Thyroid gland (tissue), 4 donors: ENCODE measurements at regions not wholly inside any gene's neighbourhood (a gene's known extent, or its start where the extent isn't known, plus 50 kb on each side); places are given as distances from the start of the nearest gene placed in this dataset.

Experiments used
- POLR2A ChIP-seq, 2 donors: fragments of 450-650 bp; IDR thresholded peaks; one replicate each; pipeline ENCODE4 v1.6.1; 2017; ENCODE audit warnings: antibody characterized with exemption in 2 of 2, mild to moderate bottlenecking in 2 of 2, moderate library complexity in 1 of 2
- TF ChIP-seq, protein P1 (sequence below), 6 experiments: fragments of 200-600 bp in 3 of 6; fragments of 450-650 bp in 3 of 6; sonication (generic) in 3 of 6; IDR thresholded peaks; one replicate each; pipeline ENCODE4 v1.5.1; 2016 to 2019; ENCODE audit warnings: antibody characterized with exemption in 6 of 6, mild to moderate bottlenecking in 2 of 6, inconsistent platforms in 1 of 6, moderate library complexity in 1 of 6

DNA sequence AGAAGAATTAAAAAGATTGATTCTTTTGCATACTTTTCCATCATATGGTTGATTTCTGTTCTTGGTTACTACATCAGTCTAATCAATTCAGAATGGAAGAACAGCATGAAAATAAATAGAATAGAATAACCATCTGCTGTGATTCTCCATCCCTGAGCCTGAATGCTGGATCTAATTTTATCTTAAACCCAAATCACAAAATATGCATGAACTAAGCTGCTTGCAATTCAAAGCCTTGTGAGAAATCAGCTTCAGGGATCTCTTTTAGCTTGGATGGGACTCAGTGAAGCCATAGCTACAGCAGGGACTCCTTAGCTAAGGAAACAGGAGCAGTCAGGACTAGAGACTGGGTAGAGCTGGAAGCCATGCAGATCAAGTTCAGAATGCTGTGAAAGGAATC is 74.1 kb downstream of the TPBG start:
- TF ChIP-seq, protein P1, sequence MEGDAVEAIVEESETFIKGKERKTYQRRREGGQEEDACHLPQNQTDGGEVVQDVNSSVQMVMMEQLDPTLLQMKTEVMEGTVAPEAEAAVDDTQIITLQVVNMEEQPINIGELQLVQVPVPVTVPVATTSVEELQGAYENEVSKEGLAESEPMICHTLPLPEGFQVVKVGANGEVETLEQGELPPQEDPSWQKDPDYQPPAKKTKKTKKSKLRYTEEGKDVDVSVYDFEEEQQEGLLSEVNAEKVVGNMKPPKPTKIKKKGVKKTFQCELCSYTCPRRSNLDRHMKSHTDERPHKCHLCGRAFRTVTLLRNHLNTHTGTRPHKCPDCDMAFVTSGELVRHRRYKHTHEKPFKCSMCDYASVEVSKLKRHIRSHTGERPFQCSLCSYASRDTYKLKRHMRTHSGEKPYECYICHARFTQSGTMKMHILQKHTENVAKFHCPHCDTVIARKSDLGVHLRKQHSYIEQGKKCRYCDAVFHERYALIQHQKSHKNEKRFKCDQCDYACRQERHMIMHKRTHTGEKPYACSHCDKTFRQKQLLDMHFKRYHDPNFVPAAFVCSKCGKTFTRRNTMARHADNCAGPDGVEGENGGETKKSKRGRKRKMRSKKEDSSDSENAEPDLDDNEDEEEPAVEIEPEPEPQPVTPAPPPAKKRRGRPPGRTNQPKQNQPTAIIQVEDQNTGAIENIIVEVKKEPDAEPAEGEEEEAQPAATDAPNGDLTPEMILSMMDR (IDR thresholded peaks at IDR 0.05): no peak
- no peak for TF ChIP-seq POLR2A (IDR thresholded peaks at IDR 0.05)
